Activated naive CD4-positive, alpha-beta T cell treated with anti-CD3 and anti-CD28 coated beads, Interleukin-2, amount 10 ng/mL, durations not matched to agents 7 days and 5 days (primary cell): ENCODE measurements at regions not wholly inside any gene's neighbourhood (a gene's known extent, or its start where the extent isn't known, plus 50 kb on each side); places are given as distances from the start of the nearest gene placed in this dataset.

Experiments used
- CTCF ChIA-PET: fragments of 350-600 bp; sonication (Branson Sonifier 250); formaldehyde crosslinking; loops from one replicate; lab custom pipeline; 2021; ENCODE audit warnings: antibody characterized with exemption; lab: Charles Lee
- DNase-seq: peaks from one replicate; pipeline ENCODE4 v3.0.0-alpha.2; 2020
- H3K27ac Mint-ChIP-seq: one replicate; pipeline ENCODE4 v1.8.0; 2021; ENCODE audit warnings: mild to moderate bottlenecking, moderate library complexity, mixed read lengths
- H3K27me3 Mint-ChIP-seq: one replicate; pipeline ENCODE4 v1.8.0; 2021; ENCODE audit warnings: mild to moderate bottlenecking, mixed read lengths
- H3K36me3 Mint-ChIP-seq: one replicate; pipeline ENCODE4 v1.8.0; 2021; ENCODE audit warnings: mixed read lengths
- H3K4me1 Mint-ChIP-seq: one replicate; pipeline ENCODE4 v1.8.0; 2021; ENCODE audit warnings: mixed read lengths
- H3K4me3 Mint-ChIP-seq: one replicate; pipeline ENCODE4 v1.8.0; 2021; ENCODE audit warnings: mild to moderate bottlenecking, moderate library complexity, mixed read lengths
- H3K9me3 Mint-ChIP-seq: one replicate; pipeline ENCODE4 v1.8.0; 2021; ENCODE audit warnings: mixed read lengths

GRCh38 chr5:74188351-74189105, 452.0 kb downstream of the ENC1 start:
- H3K36me3 Mint-ChIP-seq, result no peaks in the 10 kb centered on the region
- H3K4me1 Mint-ChIP-seq, result no peaks in the 10 kb centered on the region
- no peaks in the 10 kb centered on the region for H3K9me3 Mint-ChIP-seq
- no peaks in the 10 kb centered on the region for H3K27me3 Mint-ChIP-seq
- no peak overlapping the region for H3K4me3 Mint-ChIP-seq
- CTCF ChIA-PET, result no interaction called here
- no peak for DNase-seq
- no peak overlapping the region for H3K27ac Mint-ChIP-seq

- H3K4me3 Mint-ChIP-seq, result no peak overlapping the region
- no peaks in the 10 kb centered on the region for H3K36me3 Mint-ChIP-seq
- H3K27ac Mint-ChIP-seq, result no peak overlapping the region
- CTCF ChIA-PET, result no interaction called here
- no peaks in the 10 kb centered on the region for H3K4me1 Mint-ChIP-seq
- no peaks in the 10 kb centered on the region for H3K9me3 Mint-ChIP-seq
- DNase-seq, result no peak
- H3K27me3 Mint-ChIP-seq, result no peaks in the 10 kb centered on the region
Observed at GRCh38 chr5:74187757-74188156, 452.8 kb downstream of the ENC1 start.

- DNase-seq, result no peak
- Mint-ChIP-seq H3K4me1 (no peaks in the 10 kb centered on the region), H3K27ac (no peak overlapping the region), H3K27me3 (no peaks in the 10 kb centered on the region), H3K36me3 (no peaks in the 10 kb centered on the region), H3K4me3 (no peak overlapping the region), H3K9me3 (no peaks in the 10 kb centered on the region)
- CTCF ChIA-PET, result no interaction called here
Observed at GRCh38 chr5:74186356-74187315, 453.9 kb downstream of the ENC1 start.

- no peak for DNase-seq
- Mint-ChIP-seq H3K4me3 (no peak overlapping the region), H3K36me3 (no peaks in the 10 kb centered on the region), H3K27ac (no peak overlapping the region), H3K9me3 (no peaks in the 10 kb centered on the region), H3K27me3 (no peaks in the 10 kb centered on the region), H3K4me1 (no peaks in the 10 kb centered on the region)
- CTCF ChIA-PET, result no interaction called here
Observed at GRCh38 chr5:74185599-74185998, 454.9 kb downstream of the ENC1 start.

GRCh38 chr5:74184649-74185048, 455.9 kb downstream of the ENC1 start:
- CTCF ChIA-PET, result no interaction called here
- Mint-ChIP-seq H3K27me3 (no peaks in the 10 kb centered on the region), H3K4me1 (no peaks in the 10 kb centered on the region), H3K4me3 (no peak overlapping the region), H3K9me3 (no peaks in the 10 kb centered on the region), H3K36me3 (no peaks in the 10 kb centered on the region), H3K27ac (no peak overlapping the region)
- no peak for DNase-seq

GRCh38 chr5:74183041-74183440, 457.5 kb downstream of the ENC1 start:
- Mint-ChIP-seq H3K27me3 (no peaks in the 10 kb centered on the region), H3K36me3 (no peaks in the 10 kb centered on the region), H3K4me1 (no peaks in the 10 kb centered on the region), H3K9me3 (no peaks in the 10 kb centered on the region), H3K27ac (no peak overlapping the region), H3K4me3 (no peak overlapping the region)
- no peak for DNase-seq
- CTCF ChIA-PET, result no interaction called here

GRCh38 chr5:74182603-74183002, 457.9 kb downstream of the ENC1 start:
- H3K27ac Mint-ChIP-seq, result no peak overlapping the region
- H3K9me3 Mint-ChIP-seq, result no peaks in the 10 kb centered on the region
- H3K4me1 Mint-ChIP-seq, result no peaks in the 10 kb centered on the region
- H3K4me3 Mint-ChIP-seq, result no peak overlapping the region
- DNase-seq, result no peak
- H3K36me3 Mint-ChIP-seq, result no peaks in the 10 kb centered on the region
- no peaks in the 10 kb centered on the region for H3K27me3 Mint-ChIP-seq
- CTCF ChIA-PET, result no interaction called here

GRCh38 chr5:74179701-74180100, 460.8 kb downstream of the ENC1 start:
- DNase-seq, result no peak
- Mint-ChIP-seq H3K36me3 (no peaks in the 10 kb centered on the region), H3K4me1 (no peaks in the 10 kb centered on the region), H3K4me3 (no peak overlapping the region), H3K27me3 (peaks cover 5% of the 10 kb centered on the region), H3K9me3 (no peaks in the 10 kb centered on the region), H3K27ac (no peak overlapping the region)
- CTCF ChIA-PET, result no interaction called here

GRCh38 chr5:74179179-74179578, 461.3 kb downstream of the ENC1 start:
- Mint-ChIP-seq H3K27ac (no peak overlapping the region), H3K27me3 (peaks cover 5% of the 10 kb centered on the region), H3K9me3 (no peaks in the 10 kb centered on the region), H3K4me3 (no peak overlapping the region), H3K36me3 (no peaks in the 10 kb centered on the region), H3K4me1 (no peaks in the 10 kb centered on the region)
- no peak for DNase-seq
- CTCF ChIA-PET, result no interaction called here

- no peaks in the 10 kb centered on the region for H3K9me3 Mint-ChIP-seq
- peaks cover 5% of the 10 kb centered on the region for H3K27me3 Mint-ChIP-seq
- H3K4me1 Mint-ChIP-seq, result no peaks in the 10 kb centered on the region
- no peaks in the 10 kb centered on the region for H3K36me3 Mint-ChIP-seq
- no peak for DNase-seq
- CTCF ChIA-PET, result no interaction called here
- H3K27ac Mint-ChIP-seq, result no peak overlapping the region
- no peak overlapping the region for H3K4me3 Mint-ChIP-seq
Observed at GRCh38 chr5:74177961-74178360, 462.6 kb downstream of the ENC1 start.

- Mint-ChIP-seq H3K4me1 (no peaks in the 10 kb centered on the region), H3K27ac (no peak overlapping the region), H3K9me3 (no peaks in the 10 kb centered on the region), H3K27me3 (peaks cover 9% of the 10 kb centered on the region), H3K36me3 (no peaks in the 10 kb centered on the region), H3K4me3 (no peak overlapping the region)
- CTCF ChIA-PET, result no interaction called here
- DNase-seq, result no peak
Observed at GRCh38 chr5:74174366-74174765, 466.2 kb downstream of the ENC1 start.

GRCh38 chr5:74173665-74174064, 466.9 kb downstream of the ENC1 start:
- Mint-ChIP-seq H3K9me3 (no peaks in the 10 kb centered on the region), H3K27ac (no peak overlapping the region), H3K27me3 (peaks cover 9% of the 10 kb centered on the region), H3K4me3 (no peak overlapping the region), H3K36me3 (no peaks in the 10 kb centered on the region), H3K4me1 (no peaks in the 10 kb centered on the region)
- CTCF ChIA-PET, result no interaction called here
- no peak for DNase-seq

GRCh38 chr5:74173241-74173640, 467.3 kb downstream of the ENC1 start:
- H3K27ac Mint-ChIP-seq, result no peak overlapping the region
- no peaks in the 10 kb centered on the region for H3K36me3 Mint-ChIP-seq
- H3K9me3 Mint-ChIP-seq, result no peaks in the 10 kb centered on the region

GRCh38 chr5:74169701-74170100, 470.8 kb downstream of the ENC1 start:
- no peak overlapping the region for H3K27ac Mint-ChIP-seq

More at GRCh38 chr5:74173241-74173640, 467.3 kb downstream of the ENC1 start:
- no peak for DNase-seq
- CTCF ChIA-PET, result no interaction called here
- peaks cover 9% of the 10 kb centered on the region for H3K27me3 Mint-ChIP-seq
- no peaks in the 10 kb centered on the region for H3K4me1 Mint-ChIP-seq
- no peak overlapping the region for H3K4me3 Mint-ChIP-seq

GRCh38 chr5:74167930-74168315, 472.6 kb downstream of the ENC1 start:
- Mint-ChIP-seq H3K4me3 (no peak overlapping the region), H3K36me3 (no peaks in the 10 kb centered on the region)
- CTCF ChIA-PET, result no interaction called here

More at GRCh38 chr5:74169701-74170100, 470.8 kb downstream of the ENC1 start:
- Mint-ChIP-seq H3K27me3 (peaks cover 4% of the 10 kb centered on the region), H3K4me1 (no peaks in the 10 kb centered on the region), H3K9me3 (no peaks in the 10 kb centered on the region), H3K4me3 (no peak overlapping the region), H3K36me3 (no peaks in the 10 kb centered on the region)
- CTCF ChIA-PET, result no interaction called here
- no peak for DNase-seq

More at GRCh38 chr5:74167930-74168315, 472.6 kb downstream of the ENC1 start:
- DNase-seq, result no peak
- Mint-ChIP-seq H3K27me3 (peaks cover 12% of the 10 kb centered on the region), H3K27ac (no peak overlapping the region), H3K9me3 (no peaks in the 10 kb centered on the region), H3K4me1 (no peaks in the 10 kb centered on the region)
